ENCODE measurements at regions not wholly inside any gene's neighbourhood (a gene's known extent, or its start where the extent isn't known, plus 50 kb on each side); places are given as distances from the start of the nearest gene placed in this dataset.

DNA sequence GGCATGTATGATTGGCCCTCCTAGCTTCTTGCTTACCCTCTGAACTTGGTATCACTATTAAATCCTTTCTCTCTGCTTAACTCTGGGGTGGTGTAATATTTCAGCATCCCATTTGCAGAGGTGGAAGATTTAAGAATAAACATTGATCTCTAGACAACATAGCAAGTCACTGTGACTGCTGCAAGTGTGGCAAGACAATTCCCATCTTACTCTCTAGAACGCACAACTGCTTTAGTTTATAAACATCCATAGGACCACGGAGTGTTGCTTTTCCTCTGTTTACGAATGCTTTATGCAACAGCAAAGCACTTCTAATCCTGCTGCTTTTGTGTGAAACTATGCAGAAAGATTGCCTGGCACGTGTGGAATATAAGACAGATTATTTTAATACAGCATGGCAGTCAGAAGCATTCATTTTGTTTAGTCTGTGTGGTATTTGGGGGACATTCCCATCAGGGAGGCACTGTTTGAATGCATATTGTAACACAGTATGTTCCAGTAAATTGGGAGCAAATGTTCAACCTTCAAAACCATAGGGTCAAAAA is 338.9 kb upstream of the TMCO5A start:
- no peak overlapping the region for H2AFZ ChIP-seq (ENCODE audit: low read length)
- no peak overlapping the region for H3K9ac ChIP-seq (ENCODE audit: insufficient read depth, low read length)

GRCh38 chr15:37599156-37599555 is 335.3 kb upstream of the TMCO5A start:
- Histone ChIP-seq H4K20me1 (ENCODE audit: control insufficient read depth, extremely low read depth, insufficient read depth, low read length) (no peaks in the 10 kb centered on the region), H3K36me3 (ENCODE audit: control insufficient read depth, insufficient read depth, low read length) (no peaks in the 10 kb centered on the region), H3K4me1 (ENCODE audit: control insufficient read depth, extremely low read depth, insufficient read depth, low read length) (no peaks in the 10 kb centered on the region), H3K79me2 (ENCODE audit: control insufficient read depth, insufficient read depth, low read length) (no peaks in the 10 kb centered on the region), H3K27me3 (ENCODE audit: control insufficient read depth, insufficient read depth, low read length) (no peaks in the 10 kb centered on the region), H3K9me3 (ENCODE audit: control insufficient read depth, insufficient read depth, low read depth, low read length) (no peaks in the 10 kb centered on the region), H3K4me2 (ENCODE audit: extremely low read depth, insufficient read depth, low read length) (no peak overlapping the region), H3K4me3 (replicated peaks in 1 of 4; ENCODE audit: control extremely low read depth in 1 of 4, insufficient read depth in 1 of 4, low read depth in 3 of 4, low read length in 4 of 4) (no peak overlapping the region), H2AFZ (ENCODE audit: low read length) (no peak overlapping the region), H3K27ac (ENCODE audit: insufficient read depth, low read length) (no peak overlapping the region), H3K9ac (ENCODE audit: insufficient read depth, low read length) (no peak overlapping the region)
- TF ChIP-seq EZH2 (IDR thresholded peaks at IDR 0.05; ENCODE audit: low read length, missing control alignments) (no peak), CTCF (conservative IDR thresholded peaks at IDR 0.05 in 1 of 2, IDR thresholded peaks at IDR 0.05 in 1 of 2; ENCODE audit: low read depth in 1 of 2, low read length in 2 of 2) (no peak)
- DNase-seq (ENCODE audit: low read depth in 2 of 2): no peak

More for the DNA sequence above, 338.9 kb upstream of the TMCO5A start:
- no peak for TF ChIP-seq EZH2 (IDR thresholded peaks at IDR 0.05; ENCODE audit: low read length, missing control alignments)
- no peak for TF ChIP-seq CTCF (conservative IDR thresholded peaks at IDR 0.05 in 1 of 2, IDR thresholded peaks at IDR 0.05 in 1 of 2; ENCODE audit: low read depth in 1 of 2, low read length in 2 of 2)
- Histone ChIP-seq H3K9me3 (ENCODE audit: control insufficient read depth, insufficient read depth, low read depth, low read length) (no peaks in the 10 kb centered on the region), H3K4me3 (replicated peaks in 1 of 4; ENCODE audit: control extremely low read depth in 1 of 4, insufficient read depth in 1 of 4, low read depth in 3 of 4, low read length in 4 of 4) (no peak overlapping the region), H3K27ac (ENCODE audit: insufficient read depth, low read length) (no peak overlapping the region), H3K36me3 (ENCODE audit: control insufficient read depth, insufficient read depth, low read length) (no peaks in the 10 kb centered on the region), H3K27me3 (ENCODE audit: control insufficient read depth, insufficient read depth, low read length) (no peaks in the 10 kb centered on the region), H4K20me1 (ENCODE audit: control insufficient read depth, extremely low read depth, insufficient read depth, low read length) (no peaks in the 10 kb centered on the region), H3K4me2 (ENCODE audit: extremely low read depth, insufficient read depth, low read length) (no peak overlapping the region), H3K79me2 (ENCODE audit: control insufficient read depth, insufficient read depth, low read length) (no peaks in the 10 kb centered on the region), H3K4me1 (ENCODE audit: control insufficient read depth, extremely low read depth, insufficient read depth, low read length) (no peaks in the 10 kb centered on the region)
- DNase-seq (ENCODE audit: low read depth in 2 of 2): no peak

DNA sequence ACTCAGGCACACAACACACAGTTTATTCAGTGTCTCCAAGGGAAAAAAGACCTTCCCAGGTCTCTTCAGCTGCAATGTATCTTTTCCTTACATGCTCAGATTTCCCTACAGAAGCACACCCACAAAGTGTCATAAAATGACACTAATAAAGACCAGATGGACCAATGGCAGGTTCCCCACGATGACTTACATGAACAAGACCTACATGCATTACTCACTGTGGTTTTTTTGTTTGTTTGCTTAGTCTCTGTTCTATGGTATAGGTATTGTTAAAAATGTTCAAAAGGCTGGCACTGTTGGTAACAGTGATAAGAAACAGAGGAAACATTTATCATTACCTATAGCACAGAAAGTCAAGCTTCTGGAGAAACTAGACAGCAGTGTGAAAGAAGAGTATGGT is 318.2 kb upstream of the TMCO5A start:
- Histone ChIP-seq H3K36me3 (ENCODE audit: control insufficient read depth, insufficient read depth, low read length) (no peaks in the 10 kb centered on the region), H3K9ac (ENCODE audit: insufficient read depth, low read length) (no peak overlapping the region), H4K20me1 (ENCODE audit: control insufficient read depth, extremely low read depth, insufficient read depth, low read length) (no peaks in the 10 kb centered on the region), H3K4me2 (ENCODE audit: extremely low read depth, insufficient read depth, low read length) (no peak overlapping the region), H3K9me3 (ENCODE audit: control insufficient read depth, insufficient read depth, low read depth, low read length) (no peaks in the 10 kb centered on the region), H3K27me3 (ENCODE audit: control insufficient read depth, insufficient read depth, low read length) (no peaks in the 10 kb centered on the region), H3K27ac (ENCODE audit: insufficient read depth, low read length) (no peak overlapping the region), H3K4me1 (ENCODE audit: control insufficient read depth, extremely low read depth, insufficient read depth, low read length) (no peaks in the 10 kb centered on the region), H2AFZ (ENCODE audit: low read length) (no peak overlapping the region), H3K4me3 (replicated peaks in 1 of 4; ENCODE audit: control extremely low read depth in 1 of 4, insufficient read depth in 1 of 4, low read depth in 3 of 4, low read length in 4 of 4) (no peak overlapping the region), H3K79me2 (ENCODE audit: control insufficient read depth, insufficient read depth, low read length) (no peaks in the 10 kb centered on the region)
- no peak for TF ChIP-seq CTCF (conservative IDR thresholded peaks at IDR 0.05 in 1 of 2, IDR thresholded peaks at IDR 0.05 in 1 of 2; ENCODE audit: low read depth in 1 of 2, low read length in 2 of 2)
- TF ChIP-seq EZH2 (IDR thresholded peaks at IDR 0.05; ENCODE audit: low read length, missing control alignments): no peak
- DNase-seq (ENCODE audit: low read depth in 2 of 2): no peak

Measured in fibroblast of lung (primary cell).